HL-60 (cell line): ENCODE measurements at regions not wholly inside any gene's neighbourhood (a gene's known extent, or its start where the extent isn't known, plus 50 kb on each side); places are given as distances from the start of the nearest gene placed in this dataset.

Source experiments
- DNase-seq, 2 experiments: peaks; one replicate each; pipeline ENCODE4 v3.0.0-alpha.2; 2010 to 2020; ENCODE audit warnings: low read depth in 1 of 2, low spot score in 1 of 2
- H3K27ac ChIP-seq: fragments of 250-450 bp; sonication (Bioruptor Pico); replicated peaks from 2 replicates; pipeline ENCODE4 v1.5.1; 2020; ENCODE audit warnings: mild to moderate bottlenecking, moderate library complexity
- H3K27me3 ChIP-seq: fragments of 250-450 bp; sonication (Bioruptor Pico); 2 replicates; pipeline ENCODE4 v1.5.1; 2021; ENCODE audit warnings: mild to moderate bottlenecking, moderate library complexity; ENCODE audit not compliant: insufficient read depth, poor library complexity, severe bottlenecking
- H3K4me3 ChIP-seq: replicated peaks from 2 replicates; pipeline ENCODE4 v1.5.1; 2011; ENCODE audit warnings: mild to moderate bottlenecking, control low read depth, low read length; ENCODE audit not compliant: insufficient read depth
- GABPA ChIP-seq: IDR thresholded peaks from 2 replicates; pipeline ENCODE4 v1.6.1; 2012; ENCODE audit warnings: low read depth
- POLR2AphosphoS5 ChIP-seq: IDR thresholded peaks from 2 replicates; pipeline ENCODE4 v1.6.1; 2012; ENCODE audit warnings: low read depth
- REST ChIP-seq: IDR thresholded peaks from 2 replicates; pipeline ENCODE4 v1.6.1; 2012; ENCODE audit warnings: low read depth; ENCODE audit not compliant: insufficient replicate concordance
- SPI1 ChIP-seq: IDR thresholded peaks from 2 replicates; pipeline ENCODE4 v1.6.1; 2012; ENCODE audit warnings: low read depth, mild to moderate bottlenecking, borderline replicate concordance
- TF ChIP-seq, protein P1 (sequence below): IDR thresholded peaks from one replicate; pipeline ENCODE4 v1.5.1; 2011; ENCODE audit warnings: low read length, control low read depth, inconsistent platforms; ENCODE audit not compliant: insufficient read depth

GRCh38 chr13:103815619-103816018 lies 749.4 kb upstream of the SLC10A2 start:
- TF ChIP-seq, protein P1, sequence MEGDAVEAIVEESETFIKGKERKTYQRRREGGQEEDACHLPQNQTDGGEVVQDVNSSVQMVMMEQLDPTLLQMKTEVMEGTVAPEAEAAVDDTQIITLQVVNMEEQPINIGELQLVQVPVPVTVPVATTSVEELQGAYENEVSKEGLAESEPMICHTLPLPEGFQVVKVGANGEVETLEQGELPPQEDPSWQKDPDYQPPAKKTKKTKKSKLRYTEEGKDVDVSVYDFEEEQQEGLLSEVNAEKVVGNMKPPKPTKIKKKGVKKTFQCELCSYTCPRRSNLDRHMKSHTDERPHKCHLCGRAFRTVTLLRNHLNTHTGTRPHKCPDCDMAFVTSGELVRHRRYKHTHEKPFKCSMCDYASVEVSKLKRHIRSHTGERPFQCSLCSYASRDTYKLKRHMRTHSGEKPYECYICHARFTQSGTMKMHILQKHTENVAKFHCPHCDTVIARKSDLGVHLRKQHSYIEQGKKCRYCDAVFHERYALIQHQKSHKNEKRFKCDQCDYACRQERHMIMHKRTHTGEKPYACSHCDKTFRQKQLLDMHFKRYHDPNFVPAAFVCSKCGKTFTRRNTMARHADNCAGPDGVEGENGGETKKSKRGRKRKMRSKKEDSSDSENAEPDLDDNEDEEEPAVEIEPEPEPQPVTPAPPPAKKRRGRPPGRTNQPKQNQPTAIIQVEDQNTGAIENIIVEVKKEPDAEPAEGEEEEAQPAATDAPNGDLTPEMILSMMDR = no peak
- TF ChIP-seq REST (no peak), POLR2AphosphoS5 (no peak), SPI1 (no peak), GABPA (no peak)

DNA sequence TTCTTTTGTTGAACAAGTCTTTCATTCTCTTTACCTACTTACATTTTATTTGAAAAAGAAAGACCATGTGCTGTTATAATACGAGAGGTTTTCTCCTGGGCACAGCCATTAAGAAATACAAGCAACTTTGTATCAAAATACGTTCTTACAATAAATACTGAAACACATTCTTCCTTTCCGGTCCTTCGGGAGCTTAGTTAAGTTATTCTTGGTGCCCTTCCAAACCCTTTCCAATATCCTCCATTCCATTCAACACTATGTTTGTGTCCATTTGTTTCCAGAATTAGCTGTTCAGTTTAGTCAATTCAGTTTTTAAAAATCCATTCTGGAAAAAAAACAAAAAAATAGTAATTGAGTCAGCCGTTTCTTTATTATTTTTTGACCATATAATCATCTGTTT lies 746.8 kb upstream of the SLC10A2 start:
- DNase-seq = no peak
- TF ChIP-seq REST (no peak), SPI1 (no peak)
- Histone ChIP-seq H3K4me3 (no peak overlapping the region), H3K27ac (no peak overlapping the region), H3K27me3 (no peaks in the 10 kb centered on the region)

More at GRCh38 chr13:103815619-103816018, 749.4 kb upstream of the SLC10A2 start:
- Histone ChIP-seq H3K27me3 (no peaks in the 10 kb centered on the region), H3K27ac (no peak overlapping the region), H3K4me3 (no peak overlapping the region)
- no peak for DNase-seq

DNA sequence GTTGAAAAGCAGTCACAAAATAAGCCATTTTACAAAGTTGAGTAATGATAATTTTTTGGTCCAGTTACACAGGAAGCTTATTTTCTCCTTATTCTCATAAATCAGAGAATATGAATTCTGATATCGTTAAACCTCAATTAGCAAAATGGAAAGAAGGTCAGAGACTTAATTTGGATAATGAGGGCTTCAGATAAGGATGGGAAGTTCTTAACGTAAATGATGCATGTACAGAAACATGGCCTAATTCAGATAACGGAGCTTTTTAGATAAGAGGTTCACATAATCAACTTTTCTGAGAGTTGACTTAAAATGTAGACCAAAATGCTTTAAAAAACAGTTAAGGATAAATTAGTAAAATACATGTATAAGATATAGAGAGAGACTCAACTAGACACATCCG lies 746.3 kb upstream of the SLC10A2 start:
- no peak overlapping the region for H3K27ac ChIP-seq
- DNase-seq = no peak
- no peaks in the 10 kb centered on the region for H3K27me3 ChIP-seq
- TF ChIP-seq POLR2AphosphoS5 (no peak), SPI1 (no peak), GABPA (no peak), REST (no peak)
- TF ChIP-seq, protein P1 = no peak
- no peak overlapping the region for H3K4me3 ChIP-seq

GRCh38 chr13:103810026-103810425 lies 743.8 kb upstream of the SLC10A2 start:
- DNase-seq = no peak
- Histone ChIP-seq H3K27ac (no peak overlapping the region), H3K27me3 (no peaks in the 10 kb centered on the region), H3K4me3 (no peak overlapping the region)
- TF ChIP-seq POLR2AphosphoS5 = no peak
- no peak for TF ChIP-seq REST
- TF ChIP-seq, protein P1 = no peak
- no peak for TF ChIP-seq GABPA
- no peak for TF ChIP-seq SPI1
